ENCODE measurements at regions not wholly inside any gene's neighbourhood (a gene's known extent, or its start where the extent isn't known, plus 50 kb on each side); places are given as distances from the start of the nearest gene placed in this dataset.

GRCh38 chr2:60302377-60303126 is 250.9 kb downstream of the BCL11A start:
- POLR2A ChIA-PET: no interaction called here
- ATAC-seq (ENCODE audit: poor library complexity) (no peak), DNase-seq (no peak)
- no peak overlapping the region for H3K4me3 Mint-ChIP-seq
- CTCF ChIA-PET: no interaction called here
- H3K4me3 ChIP-seq (ENCODE audit: low read length): no peak overlapping the region
- no peaks in the 10 kb centered on the region for H3K27me3 Mint-ChIP-seq
- H3K36me3 ChIP-seq (ENCODE audit: insufficient read depth, low read length): no peaks in the 10 kb centered on the region
- H3K27ac ChIP-seq (ENCODE audit: low read depth in 1 of 2, low read length in 2 of 2): no peak overlapping the region
- H3K4me1 ChIP-seq (ENCODE audit: insufficient read depth, low read length): no peaks in the 10 kb centered on the region
- peaks cover 0 to 4% of the 10 kb centered on the region in 2 experiments for H3K9me3 ChIP-seq (ENCODE audit: control insufficient read depth in 1 of 2, insufficient read depth in 1 of 2, low read length in 2 of 2)
- H3K36me3 Mint-ChIP-seq (ENCODE audit: low read depth): no peaks in the 10 kb centered on the region
- TF ChIP-seq, protein P1, sequence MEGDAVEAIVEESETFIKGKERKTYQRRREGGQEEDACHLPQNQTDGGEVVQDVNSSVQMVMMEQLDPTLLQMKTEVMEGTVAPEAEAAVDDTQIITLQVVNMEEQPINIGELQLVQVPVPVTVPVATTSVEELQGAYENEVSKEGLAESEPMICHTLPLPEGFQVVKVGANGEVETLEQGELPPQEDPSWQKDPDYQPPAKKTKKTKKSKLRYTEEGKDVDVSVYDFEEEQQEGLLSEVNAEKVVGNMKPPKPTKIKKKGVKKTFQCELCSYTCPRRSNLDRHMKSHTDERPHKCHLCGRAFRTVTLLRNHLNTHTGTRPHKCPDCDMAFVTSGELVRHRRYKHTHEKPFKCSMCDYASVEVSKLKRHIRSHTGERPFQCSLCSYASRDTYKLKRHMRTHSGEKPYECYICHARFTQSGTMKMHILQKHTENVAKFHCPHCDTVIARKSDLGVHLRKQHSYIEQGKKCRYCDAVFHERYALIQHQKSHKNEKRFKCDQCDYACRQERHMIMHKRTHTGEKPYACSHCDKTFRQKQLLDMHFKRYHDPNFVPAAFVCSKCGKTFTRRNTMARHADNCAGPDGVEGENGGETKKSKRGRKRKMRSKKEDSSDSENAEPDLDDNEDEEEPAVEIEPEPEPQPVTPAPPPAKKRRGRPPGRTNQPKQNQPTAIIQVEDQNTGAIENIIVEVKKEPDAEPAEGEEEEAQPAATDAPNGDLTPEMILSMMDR (IDR thresholded peaks at IDR 0.05): no peak
- H3K9me3 Mint-ChIP-seq: no peaks in the 10 kb centered on the region
- H3K27ac Mint-ChIP-seq: no peak overlapping the region
- no peaks in the 10 kb centered on the region for H3K4me1 Mint-ChIP-seq (ENCODE audit: low read depth)
- intact Hi-C loops (cut with DNase I, micrococcal nuclease): no loop called here
- no peaks in the 10 kb centered on the region for H3K27me3 ChIP-seq (ENCODE audit: control insufficient read depth in 1 of 2, insufficient read depth in 2 of 2, low read length in 2 of 2)

DNA sequence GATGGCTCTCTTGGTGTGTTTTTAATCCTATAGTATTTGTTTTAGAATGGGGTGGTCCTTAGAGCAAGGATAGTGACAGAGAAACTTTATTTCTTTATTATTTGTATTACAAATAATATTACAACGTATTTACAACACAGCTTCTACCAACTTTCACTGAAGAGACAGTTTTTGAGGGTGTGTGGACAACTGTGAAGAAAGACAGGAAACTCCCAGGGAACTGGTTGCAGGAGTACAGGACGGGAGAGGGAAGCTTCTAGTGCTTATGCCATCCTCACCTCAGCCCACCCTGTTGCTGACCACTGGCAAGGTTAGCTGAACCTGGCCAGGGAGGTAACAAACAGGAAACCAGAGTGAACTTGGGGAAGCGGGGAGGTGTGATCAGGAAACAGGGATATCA is 251.7 kb downstream of the BCL11A start:
- POLR2A ChIA-PET: no interaction called here
- TF ChIP-seq, protein P1 (IDR thresholded peaks at IDR 0.05): no peak
- CTCF ChIA-PET: no interaction called here
- Histone ChIP-seq H3K9me3 (ENCODE audit: control insufficient read depth in 1 of 2, insufficient read depth in 1 of 2, low read length in 2 of 2) (peaks cover 0 to 10% of the 10 kb centered on the region in 2 experiments), H3K27ac (ENCODE audit: low read depth in 1 of 2, low read length in 2 of 2) (no peak overlapping the region), H3K36me3 (ENCODE audit: insufficient read depth, low read length) (no peaks in the 10 kb centered on the region), H3K4me1 (ENCODE audit: insufficient read depth, low read length) (no peaks in the 10 kb centered on the region), H3K27me3 (ENCODE audit: control insufficient read depth in 1 of 2, insufficient read depth in 2 of 2, low read length in 2 of 2) (no peaks in the 10 kb centered on the region), H3K4me3 (ENCODE audit: low read length) (no peak overlapping the region)
- intact Hi-C loops (cut with DNase I, micrococcal nuclease): no loop called here
- H3K36me3 Mint-ChIP-seq (ENCODE audit: low read depth): no peaks in the 10 kb centered on the region
- no peak for DNase-seq
- no peaks in the 10 kb centered on the region for H3K9me3 Mint-ChIP-seq
- H3K4me3 Mint-ChIP-seq: no peak overlapping the region
- no peak overlapping the region for H3K27ac Mint-ChIP-seq
- no peaks in the 10 kb centered on the region for H3K4me1 Mint-ChIP-seq (ENCODE audit: low read depth)
- H3K27me3 Mint-ChIP-seq: no peaks in the 10 kb centered on the region
- ATAC-seq (ENCODE audit: poor library complexity): no peak

- intact Hi-C loops (cut with DNase I, micrococcal nuclease): no loop called here
- TF ChIP-seq, protein P1 (IDR thresholded peaks at IDR 0.05): no peak
- H3K27me3 ChIP-seq (ENCODE audit: control insufficient read depth in 1 of 2, insufficient read depth in 2 of 2, low read length in 2 of 2): no peaks in the 10 kb centered on the region
- CTCF ChIA-PET: no interaction called here
- H3K9me3 ChIP-seq (ENCODE audit: control insufficient read depth in 1 of 2, insufficient read depth in 1 of 2, low read length in 2 of 2): peaks cover 0 to 16% of the 10 kb centered on the region in 2 experiments
- H3K36me3 Mint-ChIP-seq (ENCODE audit: low read depth): no peaks in the 10 kb centered on the region
- H3K27ac Mint-ChIP-seq: no peak overlapping the region
- ATAC-seq (ENCODE audit: poor library complexity): no peak
- no peaks in the 10 kb centered on the region for H3K36me3 ChIP-seq (ENCODE audit: insufficient read depth, low read length)
- H3K4me1 ChIP-seq (ENCODE audit: insufficient read depth, low read length): no peaks in the 10 kb centered on the region
- H3K9me3 Mint-ChIP-seq: no peaks in the 10 kb centered on the region
- no peak for DNase-seq
- no peak overlapping the region for H3K4me3 ChIP-seq (ENCODE audit: low read length)
- POLR2A ChIA-PET: no interaction called here
- no peaks in the 10 kb centered on the region for H3K27me3 Mint-ChIP-seq
- H3K27ac ChIP-seq (ENCODE audit: low read depth in 1 of 2, low read length in 2 of 2): no peak overlapping the region
- no peaks in the 10 kb centered on the region for H3K4me1 Mint-ChIP-seq (ENCODE audit: low read depth)
- H3K4me3 Mint-ChIP-seq: no peak overlapping the region
Measured at GRCh38 chr2:60299179-60299578, 254.3 kb downstream of the BCL11A start.

All from CD4-positive, alpha-beta T cell (primary cell).